ENCODE measurements at regions not wholly inside any gene's neighbourhood (a gene's known extent, or its start where the extent isn't known, plus 50 kb on each side); places are given as distances from the start of the nearest gene placed in this dataset.

DNA sequence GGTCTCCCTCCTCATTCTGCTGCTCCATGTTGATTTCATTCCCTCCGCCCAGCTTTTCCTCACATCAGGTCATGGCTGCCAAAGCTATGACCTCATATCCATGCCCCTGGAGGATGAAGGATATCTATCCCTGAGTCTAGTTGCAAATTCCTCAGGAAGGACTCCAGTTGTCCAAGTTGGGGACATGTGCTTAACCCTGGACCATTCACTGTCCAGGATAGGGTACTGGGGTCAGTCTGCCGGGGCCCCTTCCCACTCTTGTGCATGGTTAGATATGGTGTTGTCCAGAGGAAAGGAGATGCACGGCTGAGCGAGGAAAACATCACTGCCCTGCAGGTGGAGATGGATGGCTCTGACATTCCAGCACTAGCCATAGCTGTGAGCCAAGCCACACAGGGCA, 51.9 kb upstream of the COMTD1 start:
- POLR2A ChIA-PET, result no interaction called here
- H3K9ac ChIP-seq (ENCODE audit: insufficient read depth, low read depth, low read length), result no peak overlapping the region
- DNase-seq (ENCODE audit: low spot score) (no peak), ATAC-seq (peak; percentile 38; the same call in 2 of the 3 replicates), FAIRE-seq (no peak)
- TF ChIP-seq KAT2B (IDR thresholded peaks at IDR 0.05; ENCODE audit: borderline replicate concordance, low read depth, low read length) (no peak), SOX5 (CRISPR knock-in tag; IDR thresholded peaks at IDR 0.05; ENCODE audit: borderline replicate concordance) (no peak), ZNF317 (CRISPR knock-in tag; IDR thresholded peaks at IDR 0.05) (peak; percentile 97), CEBPB (IDR thresholded peaks at IDR 0.05; ENCODE audit: borderline replicate concordance, low read depth, low read length) (no peak)
- H3K9me3 ChIP-seq (ENCODE audit: low read length), result no peaks in the 10 kb centered on the region
- no peak overlapping the region for H2AFZ ChIP-seq (ENCODE audit: low read length)
- intact Hi-C loops (cut with micrococcal nuclease; ENCODE audit: unreplicated experiment), result no loop called here
- no peaks in the 10 kb centered on the region for H3K79me2 ChIP-seq (ENCODE audit: insufficient read depth, low read length)
- H4K20me1 ChIP-seq (ENCODE audit: insufficient read depth, low read length), result no peaks in the 10 kb centered on the region
- H3K4me2 ChIP-seq (ENCODE audit: low read depth, low read length), result no peak overlapping the region
- H3K4me3 ChIP-seq (replicated peaks in 1 of 3; ENCODE audit: insufficient read depth in 1 of 3, low read depth in 2 of 3, low read length in 3 of 3), result no peak overlapping the region
- no peaks in the 10 kb centered on the region for H3K36me3 ChIP-seq (replicated peaks in 1 of 2; ENCODE audit: control insufficient read depth in 1 of 2, insufficient read depth in 2 of 2, low read length in 2 of 2)
- no peak overlapping the region for H3K27ac ChIP-seq (ENCODE audit: extremely low read length, insufficient read depth, low read length)
- no TSS peak for BruUV-seq (replicated peaks)
- peaks cover 3 to 35% of the 10 kb centered on the region in 2 experiments; a peak in 3 of 5 replicates for H3K27me3 ChIP-seq (ENCODE audit: control insufficient read depth in 1 of 2, insufficient read depth in 2 of 2, low read length in 2 of 2)
- in situ Hi-C loops (cut with HindIII; ENCODE audit: extremely low pct_ligation_motif_present, low pct_unique_long_range_greater_than_20kb), result loop anchor here (25.0 kb wide), 1 partner anchor 1025 kb away; no protein-coding TSS in a partner anchor
- CTCF ChIA-PET (ENCODE audit: low intra/inter-chr PET ratio, low total read pairs), result no interaction called here
- 29% methylated on average over 2 of the region's 4 CpGs for WGBS (ENCODE audit: low lambda C conversion rate)
- 0 out of 2 replicates have a peak, but pooled peaks cover 13% of the 10 kb centered on the region for H3K4me1 ChIP-seq (ENCODE audit: insufficient read depth, low read length)

DNA sequence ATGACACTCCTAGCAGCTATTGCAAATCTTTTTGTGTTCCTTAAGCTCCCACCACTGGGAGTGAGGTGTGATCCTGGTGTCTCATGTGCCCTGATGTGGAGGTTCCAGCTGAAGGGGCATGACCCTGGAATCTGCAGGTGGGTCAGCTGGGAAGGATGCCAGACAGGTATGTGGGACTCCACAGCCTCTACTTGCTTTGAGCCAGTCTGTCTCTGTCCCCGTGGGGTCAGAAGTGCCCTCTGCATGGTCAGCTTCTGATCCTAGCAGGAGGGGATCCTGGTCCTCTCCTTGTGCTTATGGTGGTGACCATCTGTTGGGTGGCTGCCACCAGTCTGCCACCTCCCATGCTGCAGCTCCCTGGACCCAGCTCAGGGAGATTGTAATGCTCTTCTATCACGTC, 51.1 kb upstream of the COMTD1 start:
- Histone ChIP-seq H3K9ac (ENCODE audit: insufficient read depth, low read depth, low read length) (no peak overlapping the region), H3K27ac (ENCODE audit: extremely low read length, insufficient read depth, low read length) (no peak overlapping the region), H3K9me3 (ENCODE audit: low read length) (no peaks in the 10 kb centered on the region), H4K20me1 (ENCODE audit: insufficient read depth, low read length) (no peaks in the 10 kb centered on the region), H3K4me2 (ENCODE audit: low read depth, low read length) (no peak overlapping the region), H3K4me3 (replicated peaks in 1 of 3; ENCODE audit: insufficient read depth in 1 of 3, low read depth in 2 of 3, low read length in 3 of 3) (no peak overlapping the region), H3K4me1 (ENCODE audit: insufficient read depth, low read length) (peaks cover 20% of the 10 kb centered on the region), H3K27me3 (ENCODE audit: control insufficient read depth in 1 of 2, insufficient read depth in 2 of 2, low read length in 2 of 2) (peaks cover 3 to 42% of the 10 kb centered on the region in 2 experiments; a peak in 3 of 5 replicates), H2AFZ (ENCODE audit: low read length) (no peak overlapping the region), H3K36me3 (replicated peaks in 1 of 2; ENCODE audit: control insufficient read depth in 1 of 2, insufficient read depth in 2 of 2, low read length in 2 of 2) (no peaks in the 10 kb centered on the region), H3K79me2 (ENCODE audit: insufficient read depth, low read length) (no peaks in the 10 kb centered on the region)
- in situ Hi-C loops (cut with HindIII; ENCODE audit: extremely low pct_ligation_motif_present, low pct_unique_long_range_greater_than_20kb), result loop anchor here (25.0 kb wide), 1 partner anchor 1025 kb away; no protein-coding TSS in a partner anchor
- FAIRE-seq, result no peak
- DNase-seq (ENCODE audit: low spot score), result no peak
- no peak for ATAC-seq
- BruUV-seq (replicated peaks), result no TSS peak
- intact Hi-C loops (cut with micrococcal nuclease; ENCODE audit: unreplicated experiment), result no loop called here
- WGBS (ENCODE audit: low lambda C conversion rate), result 0% methylated on average over 1 of the region's 2 CpGs
- ChIA-PET CTCF (ENCODE audit: low intra/inter-chr PET ratio, low total read pairs) (no interaction called here), POLR2A (no interaction called here)
- TF ChIP-seq, protein P1, sequence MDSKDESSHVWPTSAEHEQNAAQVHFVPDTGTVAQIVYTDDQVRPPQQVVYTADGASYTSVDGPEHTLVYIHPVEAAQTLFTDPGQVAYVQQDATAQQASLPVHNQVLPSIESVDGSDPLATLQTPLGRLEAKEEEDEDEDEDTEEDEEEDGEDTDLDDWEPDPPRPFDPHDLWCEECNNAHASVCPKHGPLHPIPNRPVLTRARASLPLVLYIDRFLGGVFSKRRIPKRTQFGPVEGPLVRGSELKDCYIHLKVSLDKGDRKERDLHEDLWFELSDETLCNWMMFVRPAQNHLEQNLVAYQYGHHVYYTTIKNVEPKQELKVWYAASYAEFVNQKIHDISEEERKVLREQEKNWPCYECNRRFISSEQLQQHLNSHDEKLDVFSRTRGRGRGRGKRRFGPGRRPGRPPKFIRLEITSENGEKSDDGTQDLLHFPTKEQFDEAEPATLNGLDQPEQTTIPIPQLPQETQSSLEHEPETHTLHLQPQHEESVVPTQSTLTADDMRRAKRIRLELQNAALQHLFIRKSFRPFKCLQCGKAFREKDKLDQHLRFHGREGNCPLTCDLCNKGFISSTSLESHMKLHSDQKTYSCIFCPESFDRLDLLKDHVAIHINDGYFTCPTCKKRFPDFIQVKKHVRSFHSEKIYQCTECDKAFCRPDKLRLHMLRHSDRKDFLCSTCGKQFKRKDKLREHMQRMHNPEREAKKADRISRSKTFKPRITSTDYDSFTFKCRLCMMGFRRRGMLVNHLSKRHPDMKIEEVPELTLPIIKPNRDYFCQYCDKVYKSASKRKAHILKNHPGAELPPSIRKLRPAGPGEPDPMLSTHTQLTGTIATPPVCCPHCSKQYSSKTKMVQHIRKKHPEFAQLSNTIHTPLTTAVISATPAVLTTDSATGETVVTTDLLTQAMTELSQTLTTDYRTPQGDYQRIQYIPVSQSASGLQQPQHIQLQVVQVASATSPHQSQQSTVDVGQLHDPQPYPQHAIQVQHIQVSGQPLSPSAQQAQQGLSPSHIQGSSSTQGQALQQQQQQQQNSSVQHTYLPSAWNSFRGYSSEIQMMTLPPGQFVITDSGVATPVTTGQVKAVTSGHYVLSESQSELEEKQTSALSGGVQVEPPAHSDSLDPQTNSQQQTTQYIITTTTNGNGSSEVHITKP (CRISPR knock-in tag; IDR thresholded peaks at IDR 0.05; ENCODE audit: low read depth), result no peak
- TF ChIP-seq ZNF7 (CRISPR knock-in tag; IDR thresholded peaks at IDR 0.05), result no peak
- TF ChIP-seq TAF15 (IDR thresholded peaks at IDR 0.05; ENCODE audit: low read depth, low read length, poor library complexity, severe bottlenecking), result no peak
- TF ChIP-seq, protein P2, sequence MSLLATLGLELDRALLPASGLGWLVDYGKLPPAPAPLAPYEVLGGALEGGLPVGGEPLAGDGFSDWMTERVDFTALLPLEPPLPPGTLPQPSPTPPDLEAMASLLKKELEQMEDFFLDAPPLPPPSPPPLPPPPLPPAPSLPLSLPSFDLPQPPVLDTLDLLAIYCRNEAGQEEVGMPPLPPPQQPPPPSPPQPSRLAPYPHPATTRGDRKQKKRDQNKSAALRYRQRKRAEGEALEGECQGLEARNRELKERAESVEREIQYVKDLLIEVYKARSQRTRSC (CRISPR knock-in tag; IDR thresholded peaks at IDR 0.05; ENCODE audit: low read depth), result no peak
- TF ChIP-seq, protein P3, sequence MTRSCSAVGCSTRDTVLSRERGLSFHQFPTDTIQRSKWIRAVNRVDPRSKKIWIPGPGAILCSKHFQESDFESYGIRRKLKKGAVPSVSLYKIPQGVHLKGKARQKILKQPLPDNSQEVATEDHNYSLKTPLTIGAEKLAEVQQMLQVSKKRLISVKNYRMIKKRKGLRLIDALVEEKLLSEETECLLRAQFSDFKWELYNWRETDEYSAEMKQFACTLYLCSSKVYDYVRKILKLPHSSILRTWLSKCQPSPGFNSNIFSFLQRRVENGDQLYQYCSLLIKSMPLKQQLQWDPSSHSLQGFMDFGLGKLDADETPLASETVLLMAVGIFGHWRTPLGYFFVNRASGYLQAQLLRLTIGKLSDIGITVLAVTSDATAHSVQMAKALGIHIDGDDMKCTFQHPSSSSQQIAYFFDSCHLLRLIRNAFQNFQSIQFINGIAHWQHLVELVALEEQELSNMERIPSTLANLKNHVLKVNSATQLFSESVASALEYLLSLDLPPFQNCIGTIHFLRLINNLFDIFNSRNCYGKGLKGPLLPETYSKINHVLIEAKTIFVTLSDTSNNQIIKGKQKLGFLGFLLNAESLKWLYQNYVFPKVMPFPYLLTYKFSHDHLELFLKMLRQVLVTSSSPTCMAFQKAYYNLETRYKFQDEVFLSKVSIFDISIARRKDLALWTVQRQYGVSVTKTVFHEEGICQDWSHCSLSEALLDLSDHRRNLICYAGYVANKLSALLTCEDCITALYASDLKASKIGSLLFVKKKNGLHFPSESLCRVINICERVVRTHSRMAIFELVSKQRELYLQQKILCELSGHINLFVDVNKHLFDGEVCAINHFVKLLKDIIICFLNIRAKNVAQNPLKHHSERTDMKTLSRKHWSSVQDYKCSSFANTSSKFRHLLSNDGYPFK (CRISPR knock-in tag; IDR thresholded peaks at IDR 0.05; ENCODE audit: borderline replicate concordance), result no peak
- TF ChIP-seq XRCC5 (optimal IDR thresholded peaks at IDR 0.05; ENCODE audit: low read length), result no peak

Data from HepG2 (cell line).